ENCODE measurements at regions not wholly inside any gene's neighbourhood (a gene's known extent, or its start where the extent isn't known, plus 50 kb on each side); places are given as distances from the start of the nearest gene placed in this dataset.
"Not testable (repeated sequence)": the region's sequence is repeated elsewhere in the genome, so short reads cannot be mapped to it uniquely, and the experiment has no call there.

DNA sequence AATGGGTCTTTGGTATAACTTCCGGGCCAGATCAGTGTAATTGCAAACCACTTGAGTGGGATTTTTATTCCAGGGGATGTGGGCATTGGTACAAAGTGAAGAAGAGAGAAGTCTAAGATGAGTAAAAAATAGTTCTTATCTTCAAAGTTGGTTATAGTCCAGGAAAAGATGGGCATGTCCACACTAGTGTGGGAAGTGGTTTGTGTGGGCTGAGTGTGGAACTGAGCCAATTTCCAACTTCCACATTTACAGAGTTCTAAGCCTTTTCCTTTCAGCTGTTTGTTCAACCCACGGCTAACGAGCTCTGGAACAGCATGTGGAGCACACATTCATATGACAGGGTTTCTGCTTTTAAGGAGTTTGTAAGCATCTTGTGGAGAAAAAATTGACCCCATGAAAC lies 72.3 kb upstream of the IFNGR1 start:
- no peak for DNase-seq
- peaks cover 0 to 18% (median 2%) of the 10 kb centered on the region in 5 donors for H3K27me3 Mint-ChIP-seq

DNA sequence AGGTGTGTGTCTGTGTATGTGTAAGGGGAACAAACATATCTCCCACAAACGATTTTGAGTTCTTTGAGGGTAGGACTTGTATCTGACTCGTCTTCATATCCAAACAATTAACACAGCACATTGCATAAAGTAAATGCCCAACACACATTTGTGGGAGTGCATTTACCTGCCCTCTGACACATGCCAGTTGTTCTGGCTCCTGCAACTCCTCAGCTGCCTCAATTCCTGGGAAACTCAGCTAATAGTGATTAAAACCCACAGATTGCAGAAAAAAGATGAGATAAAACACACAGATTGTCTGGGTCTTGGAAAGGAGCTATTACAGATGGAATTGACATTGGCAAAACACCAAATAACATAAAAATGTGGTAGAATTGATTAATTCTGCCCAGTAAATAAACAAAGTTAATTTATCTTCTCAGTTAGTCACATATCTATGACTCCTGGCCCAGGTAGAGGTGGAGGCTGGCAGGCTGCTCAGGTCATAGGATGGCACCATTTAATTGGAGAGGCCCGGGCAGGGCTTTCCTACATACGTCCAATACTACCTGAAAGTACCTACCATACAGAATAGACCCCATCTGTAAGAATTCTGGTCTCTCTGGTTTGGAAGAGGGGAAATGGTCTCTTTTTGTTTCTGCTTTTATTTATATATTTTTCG lies 71.5 kb upstream of the IFNGR1 start:
- DNase-seq (no peak), ATAC-seq (no peak)
- Mint-ChIP-seq H3K27ac (no peak overlapping the region), H3K27me3 (peaks cover 0 to 18% (median 2%) of the 10 kb centered on the region in 5 donors), H3K36me3 (peaks cover 0 to 4% (median 0%) of the 10 kb centered on the region in 3 donors), H3K4me1 (peaks cover 3 to 11% (median 6%) of the 10 kb centered on the region in 4 donors), H3K4me3 (no peak overlapping the region), H3K9me3 (peaks cover 0 to 4% (median 0%) of the 10 kb centered on the region in 9 donors)
- POLR2A ChIA-PET, result no interaction called here

More for the DNA sequence above, 72.3 kb upstream of the IFNGR1 start:
- no peak overlapping the region for H3K4me3 Mint-ChIP-seq
- ATAC-seq, result no peak
- peaks cover 0 to 4% (median 0%) of the 10 kb centered on the region in 9 donors for H3K9me3 Mint-ChIP-seq
- POLR2A ChIA-PET, result no interaction called here
- peak overlapping the region in 1 of 10 donors; percentile 20 for H3K27ac Mint-ChIP-seq
- peaks cover 0 to 4% (median 0%) of the 10 kb centered on the region in 3 donors for H3K36me3 Mint-ChIP-seq
- H3K4me1 Mint-ChIP-seq, result peaks cover 3 to 11% (median 6%) of the 10 kb centered on the region in 4 donors

GRCh38 chr6:137286916-137287315 lies 67.7 kb upstream of the IFNGR1 start:
- DNase-seq (no peak), ATAC-seq (no peak)
- peaks cover 4 to 24% (median 10%) of the 10 kb centered on the region in 4 donors for H3K4me1 Mint-ChIP-seq
- POLR2A ChIA-PET, result no interaction called here
- no peak overlapping the region for H3K27ac Mint-ChIP-seq
- peaks cover 0 to 4% (median 0%) of the 10 kb centered on the region in 3 donors for H3K36me3 Mint-ChIP-seq
- H3K4me3 Mint-ChIP-seq, result no peak overlapping the region
- H3K9me3 Mint-ChIP-seq, result peaks cover 0 to 4% (median 0%) of the 10 kb centered on the region in 9 donors
- H3K27me3 Mint-ChIP-seq, result peaks cover 11 to 50% (median 21%) of the 10 kb centered on the region in 5 donors

DNA sequence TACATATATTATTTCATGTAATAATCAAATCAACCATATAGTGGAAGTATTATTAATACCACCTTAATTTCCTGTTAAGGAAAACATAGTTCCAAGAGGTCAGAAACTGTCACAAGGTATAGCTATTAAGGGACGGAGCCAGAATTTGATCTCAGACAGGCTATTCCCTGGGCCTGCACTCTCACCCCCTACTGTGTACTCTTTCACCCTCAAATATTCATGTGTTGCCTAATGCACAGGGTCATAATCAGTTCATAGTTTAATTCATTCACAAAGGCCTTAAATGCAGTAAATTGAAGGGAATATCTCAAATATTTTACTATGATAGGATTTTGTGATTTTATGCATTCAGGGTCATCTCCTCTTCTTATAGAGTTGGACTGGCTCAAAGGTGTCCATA lies 67.2 kb upstream of the IFNGR1 start:
- H3K27ac Mint-ChIP-seq, result no peak overlapping the region
- peaks cover 3 to 24% (median 9%) of the 10 kb centered on the region in 4 donors for H3K4me1 Mint-ChIP-seq
- POLR2A ChIA-PET, result no interaction called here
- H3K36me3 Mint-ChIP-seq, result peaks cover 0 to 4% (median 0%) of the 10 kb centered on the region in 3 donors
- ATAC-seq (no peak), DNase-seq (no peak)
- peaks cover 0 to 4% (median 0%) of the 10 kb centered on the region in 9 donors for H3K9me3 Mint-ChIP-seq
- no peak overlapping the region for H3K4me3 Mint-ChIP-seq
- peaks cover 11 to 51% (median 24%) of the 10 kb centered on the region in 5 donors for H3K27me3 Mint-ChIP-seq

- peaks cover 0 to 4% (median 0%) of the 10 kb centered on the region in 3 donors for H3K36me3 Mint-ChIP-seq
- POLR2A ChIA-PET, result no interaction called here
These were observed 65.6 kb upstream of the IFNGR1 start for GRCh38 chr6:137284811-137285110.

GRCh38 chr6:137283940-137284810 lies 65.0 kb upstream of the IFNGR1 start:
- ATAC-seq, result no peak
- Mint-ChIP-seq H3K27ac (peak overlapping the region in 1 of 10 donors; percentile 46), H3K4me3 (no peak overlapping the region), H3K27me3 (peaks cover 9 to 45% (median 28%) of the 10 kb centered on the region in 5 donors), H3K9me3 (peaks cover 0 to 4% (median 0%) of the 10 kb centered on the region in 9 donors), H3K36me3 (peaks cover 0 to 4% (median 0%) of the 10 kb centered on the region in 3 donors), H3K4me1 (peaks cover 0 to 18% (median 6%) of the 10 kb centered on the region in 4 donors)
- DNase-seq, result no peak
- POLR2A ChIA-PET, result no interaction called here

More at GRCh38 chr6:137284811-137285110, 65.6 kb upstream of the IFNGR1 start:
- DNase-seq (no peak), ATAC-seq (no peak)
- no peak overlapping the region for H3K4me3 Mint-ChIP-seq
- no peak overlapping the region for H3K27ac Mint-ChIP-seq
- H3K4me1 Mint-ChIP-seq, result peaks cover 0 to 15% (median 6%) of the 10 kb centered on the region in 4 donors
- peaks cover 9 to 51% (median 28%) of the 10 kb centered on the region in 5 donors for H3K27me3 Mint-ChIP-seq
- peaks cover 0 to 4% (median 0%) of the 10 kb centered on the region in 9 donors for H3K9me3 Mint-ChIP-seq

GRCh38 chr6:137283080-137283479 lies 63.9 kb upstream of the IFNGR1 start:
- Mint-ChIP-seq H3K27me3 (peaks cover 9 to 44% (median 28%) of the 10 kb centered on the region in 5 donors), H3K27ac (no peak overlapping the region), H3K9me3 (peaks cover 0 to 4% (median 0%) of the 10 kb centered on the region in 9 donors), H3K4me3 (no peak overlapping the region), H3K4me1 (peaks cover 0 to 22% (median 6%) of the 10 kb centered on the region in 4 donors), H3K36me3 (peaks cover 0 to 4% (median 0%) of the 10 kb centered on the region in 3 donors)
- ATAC-seq (no peak), DNase-seq (no peak)
- POLR2A ChIA-PET, result no interaction called here

GRCh38 chr6:137282254-137282653 lies 63.1 kb upstream of the IFNGR1 start:
- POLR2A ChIA-PET, result no interaction called here
- Mint-ChIP-seq H3K4me1 (peaks cover 0 to 22% (median 6%) of the 10 kb centered on the region in 4 donors), H3K36me3 (no peaks in the 10 kb centered on the region), H3K9me3 (no peaks in the 10 kb centered on the region), H3K27me3 (peaks cover 9 to 44% (median 28%) of the 10 kb centered on the region in 5 donors), H3K27ac (peak overlapping the region in 2 of 10 donors; percentile 2 to 76), H3K4me3 (peak overlapping the region in 1 of 10 donors; percentile 8)
- DNase-seq (no peak), ATAC-seq (no peak)

DNA sequence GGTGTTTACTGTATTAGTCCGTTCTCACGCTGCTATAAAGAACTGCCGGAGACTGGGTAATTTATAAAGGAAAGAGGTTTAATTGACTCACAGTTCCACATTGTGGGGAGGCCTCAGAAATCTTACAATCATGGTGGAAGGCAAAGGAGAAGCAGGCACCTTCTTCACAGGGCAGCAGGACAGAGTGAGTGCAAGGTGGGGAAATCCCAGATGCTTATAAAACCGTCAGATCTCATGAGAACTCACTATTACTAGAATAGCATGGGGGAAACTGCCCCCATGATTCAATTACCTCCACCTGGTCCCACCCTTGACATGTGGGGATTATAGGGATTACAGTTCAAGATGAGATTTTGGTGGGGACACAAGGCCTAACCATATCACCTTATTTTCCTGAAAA lies 60.1 kb upstream of the IFNGR1 start:
- ATAC-seq, H3K4me3 Mint-ChIP-seq, POLR2A ChIA-PET, H3K27ac Mint-ChIP-seq, H3K9me3 Mint-ChIP-seq, DNase-seq, H3K36me3 Mint-ChIP-seq: not testable (repeated sequence)
- Mint-ChIP-seq H3K4me1 (peaks cover 0 to 22% (median 6%) of the 10 kb centered on the region in 4 donors), H3K27me3 (peaks cover 6 to 35% (median 27%) of the 10 kb centered on the region in 5 donors)

DNA sequence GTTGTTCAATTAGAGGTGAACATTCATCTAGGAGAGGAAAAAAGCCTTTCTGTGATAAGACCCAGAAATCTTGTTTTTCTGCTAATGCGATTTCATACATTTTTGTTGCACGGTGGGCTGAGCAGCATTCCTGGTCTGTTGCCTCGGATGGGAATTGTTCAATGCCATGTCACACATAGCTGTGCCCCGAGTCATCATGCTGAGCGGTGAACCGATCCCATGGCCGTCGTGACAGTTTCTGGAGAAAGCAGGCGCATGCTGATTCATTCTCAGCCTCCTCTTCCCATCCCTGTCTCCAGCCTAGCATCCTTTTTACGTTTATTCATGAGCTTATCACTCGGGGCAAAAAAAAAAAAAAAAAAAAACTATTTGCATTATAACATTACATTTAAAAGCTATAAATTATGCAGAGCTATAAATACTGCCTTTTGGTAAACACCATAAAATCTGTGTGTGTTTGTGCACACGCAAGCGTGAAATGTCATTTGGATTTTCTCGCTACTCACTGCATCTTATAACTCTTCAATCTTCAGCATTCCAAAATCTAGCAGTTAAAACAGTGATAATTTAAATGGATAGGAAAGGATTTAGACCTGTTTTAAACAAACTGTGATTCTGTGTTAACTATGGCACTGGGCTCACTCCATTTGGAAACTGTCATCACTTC lies 58.9 kb upstream of the IFNGR1 start:
- Mint-ChIP-seq H3K9me3 (no peaks in the 10 kb centered on the region), H3K27me3 (peaks cover 6 to 24% (median 17%) of the 10 kb centered on the region in 5 donors), H3K27ac (no peak overlapping the region), H3K4me3 (no peak overlapping the region), H3K36me3 (no peaks in the 10 kb centered on the region), H3K4me1 (peaks cover 0 to 17% (median 6%) of the 10 kb centered on the region in 4 donors)
- no peak for DNase-seq
- POLR2A ChIA-PET, result no interaction called here
- no peak for ATAC-seq

DNA sequence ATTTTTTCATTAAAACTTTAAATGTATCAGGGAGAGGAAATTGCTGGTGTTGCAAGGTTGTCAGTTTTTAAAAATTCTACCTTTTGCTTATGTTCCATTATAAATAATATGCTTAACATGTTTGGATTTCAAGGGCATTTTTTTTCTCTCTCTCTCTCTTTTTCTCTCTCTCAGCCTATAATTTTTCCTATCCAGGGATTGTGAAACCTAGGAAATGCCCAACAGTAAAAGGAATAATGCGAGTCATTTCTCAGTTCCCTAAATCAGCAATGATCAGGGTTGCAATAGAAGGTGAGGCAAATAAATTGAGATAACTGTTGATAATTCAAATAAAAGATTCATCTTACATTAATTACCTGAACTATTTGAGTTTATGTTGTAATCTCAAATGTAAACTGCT lies 53.2 kb upstream of the IFNGR1 start:
- peaks cover 0 to 19% (median 4%) of the 10 kb centered on the region in 5 donors for H3K27me3 Mint-ChIP-seq

More for the DNA sequence above, 53.2 kb upstream of the IFNGR1 start:
- Mint-ChIP-seq H3K4me1 (peaks cover 0 to 15% (median 0%) of the 10 kb centered on the region in 4 donors), H3K4me3 (no peak overlapping the region), H3K27ac (no peak overlapping the region), H3K9me3 (no peaks in the 10 kb centered on the region), H3K36me3 (no peaks in the 10 kb centered on the region)
- DNase-seq (no peak), ATAC-seq (no peak)
- POLR2A ChIA-PET, result no interaction called here

All from naive thymus-derived CD8-positive, alpha-beta T cell (primary cell).